MCF 10A (cell line): ENCODE measurements at regions not wholly inside any gene's neighbourhood (a gene's known extent, or its start where the extent isn't known, plus 50 kb on each side); places are given as distances from the start of the nearest gene placed in this dataset.

ENCODE experiments used
- BruUV-seq: library from RNA; stranded (reverse); fragments of 400-500 nt; replicated peaks from 2 replicates; lab custom pipeline; 2021; lab: Mats Ljungman, UMichigan
- CTCF ChIA-PET: fragments of 300-600 bp; sonication (Branson Sonifier 250); formaldehyde crosslinking; extraction: SDS; loops from one replicate; lab custom pipeline; 2021; ENCODE audit warnings: antibody characterized with exemption, inconsistent platforms; lab: Yijun Ruan, JAX
- POLR2A ChIA-PET: fragments of 300-600, 350-650 bp; sonication (Branson Sonifier 250); formaldehyde crosslinking; extraction: SDS; loops from one replicate; lab custom pipeline; 2020; ENCODE audit warnings: antibody characterized with exemption, inconsistent platforms; lab: Yijun Ruan, JAX
- DNase-seq: peaks from one replicate; pipeline ENCODE4 v3.0.0-alpha.2; 2018; ENCODE audit not compliant: unreplicated experiment
- H3K27ac Mint-ChIP-seq: one replicate; pipeline ENCODE4 v1.8.0; 2022; ENCODE audit warnings: mild to moderate bottlenecking, low read depth, mixed read lengths; ENCODE audit not compliant: unreplicated experiment
- H3K27me3 Mint-ChIP-seq: one replicate; pipeline ENCODE4 v1.8.0; 2022; ENCODE audit warnings: mixed read lengths; ENCODE audit not compliant: insufficient read depth, unreplicated experiment
- H3K36me3 Mint-ChIP-seq: one replicate; pipeline ENCODE4 v1.8.0; 2022; ENCODE audit warnings: mild to moderate bottlenecking, moderate library complexity, mixed read lengths; ENCODE audit not compliant: insufficient read depth, unreplicated experiment
- H3K4me1 Mint-ChIP-seq: one replicate; pipeline ENCODE4 v1.8.0; 2022; ENCODE audit warnings: mixed read lengths; ENCODE audit not compliant: insufficient read depth, unreplicated experiment
- H3K4me3 Mint-ChIP-seq: one replicate; pipeline ENCODE4 v1.8.0; 2022; ENCODE audit warnings: mild to moderate bottlenecking, moderate library complexity, mixed read lengths; ENCODE audit not compliant: unreplicated experiment
- H3K9me3 Mint-ChIP-seq: one replicate; pipeline ENCODE4 v1.8.0; 2022; ENCODE audit warnings: mixed read lengths; ENCODE audit not compliant: unreplicated experiment
- CTCF ChIP-seq: fragments of 200-600 bp; IDR thresholded peaks from one replicate; pipeline ENCODE4 v1.8.0; 2022; ENCODE audit warnings: antibody characterized with exemption, mild to moderate bottlenecking; ENCODE audit not compliant: unreplicated experiment
- intact Hi-C: fragments of 100-400 bp; cut with micrococcal nuclease; formaldehyde crosslinking; loops from 2 replicates; pipeline ENCODE4 v1.14.1; 2022

DNA sequence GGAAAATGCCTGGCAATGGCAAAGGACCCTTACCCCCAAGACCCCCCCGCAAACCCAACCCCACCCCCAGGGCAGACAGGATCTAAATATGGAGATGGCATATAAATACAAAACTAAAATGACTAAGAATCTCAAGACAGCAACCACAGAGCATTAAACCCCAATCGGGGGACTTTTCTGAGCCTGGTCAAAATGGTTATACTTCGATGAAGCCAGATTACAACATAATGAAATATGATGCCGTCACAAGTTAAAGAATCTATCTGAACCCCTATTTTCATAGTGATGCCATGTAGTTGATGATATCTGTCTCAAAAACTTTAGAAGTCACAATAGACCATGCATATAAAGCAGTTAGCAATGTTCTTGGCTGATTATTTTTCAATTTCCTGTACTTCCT, 223.6 kb downstream of the CGGBP1 start:
- POLR2A ChIA-PET: no interaction called here
- no peak for TF ChIP-seq CTCF
- Mint-ChIP-seq H3K27me3 (no peaks in the 10 kb centered on the region), H3K27ac (no peak overlapping the region), H3K4me1 (no peaks in the 10 kb centered on the region), H3K9me3 (peaks cover 8% of the 10 kb centered on the region), H3K4me3 (no peak overlapping the region), H3K36me3 (no peaks in the 10 kb centered on the region)
- no TSS peak for BruUV-seq
- CTCF ChIA-PET: no interaction called here
- DNase-seq: no peak
- intact Hi-C loops: no loop called here

DNA sequence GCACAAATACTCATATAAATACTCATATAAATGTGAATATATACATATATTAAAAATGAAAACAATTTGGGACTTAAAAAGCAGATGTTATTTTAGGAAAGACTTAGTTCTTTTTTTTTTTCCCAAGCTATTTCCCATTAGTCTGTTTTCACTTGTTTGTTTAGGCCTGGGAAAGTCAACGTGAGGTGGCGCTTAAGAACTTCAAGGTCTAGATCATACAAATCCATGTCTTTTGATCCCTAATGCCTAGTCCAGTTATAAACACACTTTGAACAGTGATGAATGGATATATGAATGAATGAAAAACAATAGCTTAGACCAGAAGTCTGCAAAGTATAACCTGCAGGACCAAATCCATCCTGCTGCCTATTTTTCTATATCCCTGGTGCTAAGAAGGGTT, 224.5 kb downstream of the CGGBP1 start:
- TF ChIP-seq CTCF: no peak
- no peaks in the 10 kb centered on the region for H3K4me1 Mint-ChIP-seq
- H3K36me3 Mint-ChIP-seq: no peaks in the 10 kb centered on the region
- BruUV-seq: no TSS peak
- ChIA-PET CTCF (interaction anchor here (0.7 kb wide), 1 partner anchor 11 kb away, joined by 3 read pairs; no protein-coding TSS in a partner anchor), POLR2A (no interaction called here)
- H3K9me3 Mint-ChIP-seq: peaks cover 1% of the 10 kb centered on the region
- no peak overlapping the region for H3K27ac Mint-ChIP-seq
- H3K27me3 Mint-ChIP-seq: no peaks in the 10 kb centered on the region
- H3K4me3 Mint-ChIP-seq: no peak overlapping the region
- intact Hi-C loops: no loop called here
- no peak for DNase-seq

- intact Hi-C loops: no loop called here
- no TSS peak for BruUV-seq
- Mint-ChIP-seq H3K27me3 (no peaks in the 10 kb centered on the region), H3K4me1 (no peaks in the 10 kb centered on the region), H3K27ac (no peak overlapping the region), H3K4me3 (no peak overlapping the region), H3K9me3 (no peaks in the 10 kb centered on the region), H3K36me3 (no peaks in the 10 kb centered on the region)
- TF ChIP-seq CTCF: no peak
- ChIA-PET POLR2A (interaction anchor here (0.6 kb wide), 1 partner anchor 1081 kb away, joined by 4 read pairs; no protein-coding TSS in a partner anchor), CTCF (no interaction called here)
- no peak for DNase-seq
Measured at GRCh38 chr3:87833039-87833377, 225.8 kb downstream of the CGGBP1 start.

DNA sequence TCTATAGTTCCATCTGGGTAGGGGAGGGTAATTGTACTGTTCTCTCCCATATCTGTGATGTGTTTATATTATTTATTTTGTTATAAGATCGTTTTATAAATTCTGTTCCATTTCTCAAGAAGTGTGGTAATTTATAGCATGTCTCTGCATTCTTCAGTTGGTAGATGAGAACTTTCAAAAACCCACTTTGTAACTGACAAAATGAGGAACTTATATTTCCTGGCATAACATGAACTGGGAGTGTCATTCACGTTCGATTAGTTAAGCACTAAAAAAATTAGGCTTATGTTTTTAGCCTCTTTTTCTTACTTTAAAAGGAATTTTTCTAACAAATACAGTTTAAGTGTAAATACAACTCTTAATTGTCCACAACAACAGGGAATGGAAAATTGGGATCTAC, 230.8 kb downstream of the CGGBP1 start:
- ChIA-PET POLR2A (no interaction called here), CTCF (no interaction called here)
- no peaks in the 10 kb centered on the region for H3K4me1 Mint-ChIP-seq
- H3K27me3 Mint-ChIP-seq: no peaks in the 10 kb centered on the region
- intact Hi-C loops: no loop called here
- H3K36me3 Mint-ChIP-seq: no peaks in the 10 kb centered on the region
- H3K27ac Mint-ChIP-seq: no peak overlapping the region
- DNase-seq: no peak
- peaks cover 7% of the 10 kb centered on the region for H3K9me3 Mint-ChIP-seq
- no peak overlapping the region for H3K4me3 Mint-ChIP-seq
- no peak for TF ChIP-seq CTCF
- no TSS peak for BruUV-seq
